ENCODE measurements at regions not wholly inside any gene's neighbourhood (a gene's known extent, or its start where the extent isn't known, plus 50 kb on each side); places are given as distances from the start of the nearest gene placed in this dataset.

- H3K4me3 ChIP-seq (ENCODE audit: low read depth, low read length) = no peak overlapping the region
- TF ChIP-seq CTCF (IDR thresholded peaks at IDR 0.05; ENCODE audit: low read depth, low read length) = no peak
These were observed 329.4 kb upstream of the PPARGC1A start for GRCh38 chr4:24219209-24219608.

GRCh38 chr4:24218566-24218965 is 328.7 kb upstream of the PPARGC1A start:
- no peak for TF ChIP-seq CTCF (IDR thresholded peaks at IDR 0.05; ENCODE audit: low read depth, low read length)
- no peak overlapping the region for H3K4me3 ChIP-seq (ENCODE audit: low read depth, low read length)

- no peak for TF ChIP-seq CTCF (IDR thresholded peaks at IDR 0.05; ENCODE audit: low read depth, low read length)
These were observed 324.9 kb upstream of the PPARGC1A start for GRCh38 chr4:24214796-24215195.

DNA sequence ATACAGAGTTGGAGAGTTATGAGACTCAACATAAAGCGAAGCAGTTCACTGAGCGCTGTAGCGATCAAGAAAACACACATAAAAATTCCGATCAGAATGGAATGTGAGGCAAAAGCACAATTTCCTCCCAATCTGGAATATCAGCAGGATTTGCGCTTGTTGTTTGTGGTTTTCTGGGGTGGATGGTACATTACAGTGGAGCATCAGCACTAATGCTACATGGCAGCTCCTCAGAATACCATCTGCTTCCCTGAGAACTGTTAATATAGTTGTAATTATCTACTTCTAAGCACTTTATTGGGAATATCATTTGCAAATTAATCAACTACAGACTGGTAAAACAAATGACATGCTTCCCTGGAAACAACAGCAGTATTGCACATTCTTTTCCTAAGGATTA is 324.1 kb upstream of the PPARGC1A start:
- no peak overlapping the region for H3K4me3 ChIP-seq (ENCODE audit: low read depth, low read length)
- TF ChIP-seq CTCF (IDR thresholded peaks at IDR 0.05; ENCODE audit: low read depth, low read length) = no peak

More at GRCh38 chr4:24214796-24215195, 324.9 kb upstream of the PPARGC1A start:
- H3K4me3 ChIP-seq (ENCODE audit: low read depth, low read length) = no peak overlapping the region

GRCh38 chr4:24212642-24213041 is 322.8 kb upstream of the PPARGC1A start:
- TF ChIP-seq CTCF (IDR thresholded peaks at IDR 0.05; ENCODE audit: low read depth, low read length) = no peak
- no peak overlapping the region for H3K4me3 ChIP-seq (ENCODE audit: low read depth, low read length)

GRCh38 chr4:24211856-24212255 is 322.0 kb upstream of the PPARGC1A start:
- no peak overlapping the region for H3K4me3 ChIP-seq (ENCODE audit: low read depth, low read length)
- no peak for TF ChIP-seq CTCF (IDR thresholded peaks at IDR 0.05; ENCODE audit: low read depth, low read length)

GRCh38 chr4:24210332-24210902 is 320.6 kb upstream of the PPARGC1A start:
- H3K4me3 ChIP-seq (ENCODE audit: low read depth, low read length) = no peak overlapping the region
- TF ChIP-seq CTCF (IDR thresholded peaks at IDR 0.05; ENCODE audit: low read depth, low read length) = no peak
